RWPE2 (cell line): ENCODE measurements at regions not wholly inside any gene's neighbourhood (a gene's known extent, or its start where the extent isn't known, plus 50 kb on each side); places are given as distances from the start of the nearest gene placed in this dataset.

Experiments
- ATAC-seq: fragments of 200-7000 bp; cut with Tn5 transposase; 3 replicates; pipeline ENCODE4 v1.9.1; 2021; ENCODE audit warnings: low read depth
- DNase-seq: peaks from one replicate; pipeline ENCODE4 v3.0.0-alpha.2; 2020; ENCODE audit warnings: low spot score
- H3K27ac ChIP-seq: fragments of 450-650 bp; 2 replicates; pipeline ENCODE4 v1.5.1; 2017; ENCODE audit warnings: mild to moderate bottlenecking; ENCODE audit not compliant: poor library complexity, severe bottlenecking
- H3K27me3 ChIP-seq: fragments of 250-450 bp; sonication (Bioruptor Pico); 2 replicates; pipeline ENCODE4 v1.5.1; 2021; ENCODE audit warnings: mild to moderate bottlenecking, moderate library complexity; ENCODE audit not compliant: insufficient read depth, poor library complexity, severe bottlenecking
- H3K36me3 ChIP-seq: fragments of 250-450 bp; sonication (Bioruptor Pico); 2 replicates; pipeline ENCODE4 v1.5.1; 2020; ENCODE audit warnings: low read depth, mild to moderate bottlenecking, moderate library complexity
- H3K4me1 ChIP-seq: fragments of 250-450 bp; sonication (Bioruptor Pico); 2 replicates; pipeline ENCODE4 v1.5.1; 2021; ENCODE audit warnings: mild to moderate bottlenecking, moderate library complexity; ENCODE audit not compliant: insufficient read depth, poor library complexity, severe bottlenecking
- H3K4me3 ChIP-seq: fragments of 250-450 bp; sonication (Bioruptor Pico); 2 replicates; pipeline ENCODE4 v1.5.1; 2021; ENCODE audit warnings: mild to moderate bottlenecking, moderate library complexity; ENCODE audit not compliant: severe bottlenecking
- H3K9me3 ChIP-seq: fragments of 250-450 bp; sonication (Bioruptor Pico); 2 replicates; pipeline ENCODE4 v1.5.1; 2021; ENCODE audit warnings: mild to moderate bottlenecking, moderate library complexity; ENCODE audit not compliant: severe bottlenecking
- CTCF ChIP-seq: fragments of 450-650 bp; IDR thresholded peaks from one replicate; pipeline ENCODE4 v1.5.1; 2017; ENCODE audit warnings: mild to moderate bottlenecking, moderate library complexity; ENCODE audit not compliant: poor library complexity, severe bottlenecking

GRCh38 chr5:9885164-9885563, 255.0 kb upstream of the TAS2R1 start:
- DNase-seq, result no peak

DNA sequence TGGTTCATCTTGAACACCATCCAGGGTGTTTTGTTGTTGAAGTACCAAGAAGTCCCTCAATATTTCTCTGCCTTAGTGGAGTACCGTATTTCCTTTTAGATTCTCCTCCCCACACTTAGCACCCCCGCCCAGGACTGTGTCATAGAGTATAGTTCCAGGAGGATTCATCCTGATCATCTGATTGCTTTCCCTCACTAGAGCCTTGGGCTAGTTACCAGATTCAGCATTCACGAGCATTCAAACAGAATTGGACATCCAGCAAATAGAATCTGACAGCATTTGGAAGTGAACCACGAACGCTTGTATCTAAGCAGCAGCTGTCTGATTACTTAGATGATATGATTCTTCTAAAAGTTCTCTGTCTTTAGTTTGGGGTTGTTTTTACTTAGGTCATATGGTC, 248.1 kb upstream of the TAS2R1 start:
- ATAC-seq, result no peak
- Histone ChIP-seq H3K4me3 (no peak overlapping the region), H3K36me3 (no peaks in the 10 kb centered on the region), H3K27me3 (no peaks in the 10 kb centered on the region), H3K9me3 (peaks cover 4% of the 10 kb centered on the region), H3K27ac (no peak overlapping the region), H3K4me1 (no peaks in the 10 kb centered on the region)
- no peak for DNase-seq
- no peak for TF ChIP-seq CTCF

More at GRCh38 chr5:9885164-9885563, 255.0 kb upstream of the TAS2R1 start:
- Histone ChIP-seq H3K27ac (no peak overlapping the region), H3K4me1 (peaks cover 5% of the 10 kb centered on the region), H3K27me3 (no peaks in the 10 kb centered on the region), H3K36me3 (no peaks in the 10 kb centered on the region), H3K4me3 (no peak overlapping the region), H3K9me3 (peaks cover 4% of the 10 kb centered on the region)
- TF ChIP-seq CTCF, result no peak
- ATAC-seq, result no peak

GRCh38 chr5:9877488-9877887, 247.3 kb upstream of the TAS2R1 start:
- Histone ChIP-seq H3K36me3 (no peaks in the 10 kb centered on the region), H3K9me3 (peaks cover 4% of the 10 kb centered on the region), H3K4me3 (no peak overlapping the region), H3K27ac (no peak overlapping the region), H3K27me3 (no peaks in the 10 kb centered on the region), H3K4me1 (no peaks in the 10 kb centered on the region)
- DNase-seq (no peak), ATAC-seq (no peak)
- TF ChIP-seq CTCF, result no peak

GRCh38 chr5:9876451-9876850, 246.3 kb upstream of the TAS2R1 start:
- DNase-seq, result no peak
- no peak overlapping the region for H3K4me3 ChIP-seq
- ATAC-seq, result no peak

More at GRCh38 chr5:9876451-9876850, 246.3 kb upstream of the TAS2R1 start:
- no peak for TF ChIP-seq CTCF
- Histone ChIP-seq H3K27me3 (no peaks in the 10 kb centered on the region), H3K9me3 (peaks cover 3% of the 10 kb centered on the region), H3K27ac (no peak overlapping the region), H3K4me1 (peaks cover 6% of the 10 kb centered on the region), H3K36me3 (no peaks in the 10 kb centered on the region)
